Parathyroid adenoma (tissue), 2 donors: ENCODE measurements at regions not wholly inside any gene's neighbourhood (a gene's known extent, or its start where the extent isn't known, plus 50 kb on each side); places are given as distances from the start of the nearest gene placed in this dataset.

Source experiments
- H2AFZ ChIP-seq: fragments of 300-600 bp; sonication (generic); one replicate; pipeline ENCODE4 v1.7.0; 2017; ENCODE audit warnings: antibody characterized with exemption, mild to moderate bottlenecking
- H3K27ac ChIP-seq: fragments of 300-600 bp; sonication (generic); one replicate; pipeline ENCODE4 v1.7.0; 2017
- H3K27me3 ChIP-seq: fragments of 300-600 bp; sonication (generic); one replicate; pipeline ENCODE4 v1.7.0; 2017; ENCODE audit warnings: low read length; ENCODE audit not compliant: control insufficient read depth, insufficient read depth
- H3K36me3 ChIP-seq: fragments of 300-600 bp; sonication (generic); one replicate; pipeline ENCODE4 v1.7.0; 2017; ENCODE audit warnings: low read length; ENCODE audit not compliant: control insufficient read depth, insufficient read depth
- H3K4me1 ChIP-seq: fragments of 300-600 bp; sonication (generic); one replicate; pipeline ENCODE4 v1.7.0; 2017; ENCODE audit warnings: control low read depth
- H3K4me2 ChIP-seq: fragments of 300-600 bp; sonication (generic); one replicate; pipeline ENCODE4 v1.7.0; 2017; ENCODE audit warnings: low read length
- H3K4me3 ChIP-seq: fragments of 300-600 bp; sonication (generic); one replicate; pipeline ENCODE4 v1.7.0; 2017; ENCODE audit warnings: low read depth, low read length
- H3K79me2 ChIP-seq: fragments of 300-600 bp; sonication (generic); one replicate; pipeline ENCODE4 v1.7.0; 2017; ENCODE audit warnings: control low read depth
- H3K9ac ChIP-seq: fragments of 300-600 bp; sonication (generic); one replicate; pipeline ENCODE4 v1.7.0; 2017; ENCODE audit warnings: mild to moderate bottlenecking
- H3K9me3 ChIP-seq: fragments of 300-600 bp; sonication (generic); one replicate; pipeline ENCODE4 v1.7.0; 2017; ENCODE audit warnings: low read length; ENCODE audit not compliant: control insufficient read depth
- CTCF ChIP-seq: fragments of 300-600 bp; sonication (generic); IDR thresholded peaks from one replicate; pipeline ENCODE4 v1.7.0; 2017; ENCODE audit warnings: antibody characterized with exemption, mild to moderate bottlenecking
- donor health status: primary hyperparathyroidism.

DNA sequence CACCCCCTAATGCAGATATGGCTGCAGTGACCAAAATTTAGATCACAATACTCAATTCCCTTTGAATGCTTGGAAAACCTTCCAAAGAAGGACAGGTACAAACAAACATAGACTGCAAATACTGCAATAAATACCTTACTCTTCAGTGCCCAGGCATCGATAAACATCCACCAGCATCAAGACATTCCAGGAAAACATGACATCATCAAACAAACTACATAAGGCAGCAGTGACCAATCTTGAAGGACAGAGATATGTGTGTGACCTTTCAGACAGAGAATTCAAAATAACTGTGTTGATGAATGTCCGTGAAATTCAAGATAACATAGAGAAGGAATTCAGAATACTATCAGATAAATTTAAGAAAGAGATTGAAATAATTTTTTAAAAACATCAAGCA, 488.6 kb downstream of the TLR4 start:
- no peak overlapping the region for H3K4me3 ChIP-seq
- no peaks in the 10 kb centered on the region for H3K9me3 ChIP-seq
- no peak overlapping the region for H3K4me2 ChIP-seq
- TF ChIP-seq CTCF = no peak
- H3K36me3 ChIP-seq = no peaks in the 10 kb centered on the region
- H3K27ac ChIP-seq = no peak overlapping the region
- H3K9ac ChIP-seq = no peak overlapping the region
- no peaks in the 10 kb centered on the region for H3K27me3 ChIP-seq
- H3K79me2 ChIP-seq = no peaks in the 10 kb centered on the region
- H2AFZ ChIP-seq = no peak overlapping the region
- H3K4me1 ChIP-seq = no peaks in the 10 kb centered on the region

- no peak overlapping the region for H3K27ac ChIP-seq
- H3K9ac ChIP-seq = no peak overlapping the region
- H3K4me2 ChIP-seq = no peak overlapping the region
- no peaks in the 10 kb centered on the region for H3K27me3 ChIP-seq
- TF ChIP-seq CTCF = no peak
- no peaks in the 10 kb centered on the region for H3K79me2 ChIP-seq
- H3K36me3 ChIP-seq = no peaks in the 10 kb centered on the region
- H3K4me3 ChIP-seq = no peak overlapping the region
- no peaks in the 10 kb centered on the region for H3K9me3 ChIP-seq
- no peak overlapping the region for H2AFZ ChIP-seq
- no peaks in the 10 kb centered on the region for H3K4me1 ChIP-seq
Observed at GRCh38 chr9:118209343-118209742, 505.1 kb downstream of the TLR4 start.

DNA sequence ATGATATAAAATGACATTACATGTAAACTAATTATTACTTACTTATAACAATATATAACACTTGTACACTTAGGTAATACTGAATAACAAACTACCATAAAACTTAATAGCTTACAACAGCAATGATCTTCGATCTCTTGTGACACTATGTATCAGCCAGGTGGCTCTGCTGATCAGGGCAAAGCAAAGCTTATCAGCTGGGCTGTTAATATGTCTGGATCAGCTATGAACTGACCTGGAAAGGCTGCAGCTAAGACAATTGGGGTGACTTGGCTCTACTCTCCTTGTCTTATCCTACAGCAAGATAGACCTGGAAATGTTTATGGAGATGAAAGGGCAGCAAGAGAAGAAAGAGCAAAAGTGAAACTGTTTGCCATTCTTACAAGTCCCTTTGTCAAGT, 511.3 kb downstream of the TLR4 start:
- Histone ChIP-seq H3K27me3 (no peaks in the 10 kb centered on the region), H3K27ac (no peak overlapping the region), H3K36me3 (no peaks in the 10 kb centered on the region), H3K9me3 (no peaks in the 10 kb centered on the region), H2AFZ (no peak overlapping the region), H3K4me1 (no peaks in the 10 kb centered on the region), H3K4me3 (no peak overlapping the region), H3K9ac (no peak overlapping the region), H3K79me2 (no peaks in the 10 kb centered on the region), H3K4me2 (no peak overlapping the region)
- no peak for TF ChIP-seq CTCF

- no peak overlapping the region for H3K9ac ChIP-seq
- H3K4me1 ChIP-seq = no peaks in the 10 kb centered on the region
- TF ChIP-seq CTCF = no peak
- H3K36me3 ChIP-seq = no peaks in the 10 kb centered on the region
- no peaks in the 10 kb centered on the region for H3K27me3 ChIP-seq
- H3K9me3 ChIP-seq = no peaks in the 10 kb centered on the region
- H3K4me3 ChIP-seq = no peak overlapping the region
- H3K4me2 ChIP-seq = no peak overlapping the region
- no peak overlapping the region for H2AFZ ChIP-seq
- no peak overlapping the region for H3K27ac ChIP-seq
- no peaks in the 10 kb centered on the region for H3K79me2 ChIP-seq
Observed at GRCh38 chr9:118222375-118222774, 518.2 kb downstream of the TLR4 start.

DNA sequence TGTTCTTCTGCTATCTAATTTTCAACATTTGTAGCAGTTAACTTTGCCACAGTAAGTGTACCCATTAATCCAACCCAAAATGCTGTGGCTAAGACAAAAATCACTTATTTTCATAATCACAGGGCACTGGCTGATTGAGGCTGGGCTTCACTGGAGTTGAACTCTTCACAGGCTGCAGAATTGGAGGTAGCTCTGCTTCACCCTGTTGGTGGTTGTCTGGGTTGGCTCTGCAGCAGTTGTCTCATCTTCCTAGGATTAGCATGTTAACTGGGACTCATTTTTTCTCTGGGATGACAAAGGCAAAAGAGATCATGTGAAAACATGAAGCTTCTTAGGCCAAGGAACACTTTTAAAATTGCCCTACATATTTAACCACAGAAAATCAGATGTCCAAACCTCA, 518.9 kb downstream of the TLR4 start:
- Histone ChIP-seq H3K27me3 (no peaks in the 10 kb centered on the region), H3K4me3 (no peak overlapping the region), H3K79me2 (no peaks in the 10 kb centered on the region), H3K9ac (no peak overlapping the region), H3K9me3 (no peaks in the 10 kb centered on the region), H3K4me1 (no peaks in the 10 kb centered on the region), H3K27ac (no peak overlapping the region), H3K4me2 (no peak overlapping the region), H3K36me3 (no peaks in the 10 kb centered on the region), H2AFZ (no peak overlapping the region)
- TF ChIP-seq CTCF = no peak
